ENCODE measurements at regions not wholly inside any gene's neighbourhood (a gene's known extent, or its start where the extent isn't known, plus 50 kb on each side); places are given as distances from the start of the nearest gene placed in this dataset.

DNA sequence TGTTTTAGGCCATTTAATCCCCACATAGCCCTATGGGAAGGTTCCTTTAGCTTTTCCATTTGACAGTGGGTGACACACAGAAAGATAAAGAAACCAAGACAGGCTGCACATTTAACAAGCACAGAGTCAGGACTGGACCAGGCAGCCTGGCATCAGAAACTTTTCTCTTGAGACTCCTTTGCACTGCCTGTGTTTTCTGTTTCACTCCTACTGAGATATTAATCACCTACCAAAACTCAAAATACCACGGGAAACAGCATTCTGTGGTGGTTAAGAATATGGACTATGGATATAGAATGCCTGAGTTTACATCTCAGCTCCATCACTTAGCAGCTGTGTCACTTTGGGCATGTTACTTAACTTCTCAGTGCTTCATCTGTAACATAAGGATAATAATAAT, 73.3 kb downstream of the CTAGE1 start:
- no peak overlapping the region for H3K4me3 ChIP-seq
- ATAC-seq (ENCODE audit: insufficient read depth, low FRiP score) (no peak), DNase-seq (no peak)
- H3K4me1 ChIP-seq (ENCODE audit: control insufficient read depth in 5 of 5, insufficient read depth in 5 of 5, low read length in 5 of 5) = peaks cover 11 to 67% (median 16%) of the 10 kb centered on the region in 5 donors
- 71 to 84% methylated on average over 1 of the region's 1 CpG for WGBS, 2 donors
- no peaks in the 10 kb centered on the region for H3K36me3 ChIP-seq (ENCODE audit: control insufficient read depth in 4 of 4, insufficient read depth in 4 of 4, low read length in 4 of 4)
- peaks cover 0 to 1% (median 0%) of the 10 kb centered on the region in 4 donors for H3K9me3 ChIP-seq (ENCODE audit: control insufficient read depth in 4 of 4, insufficient read depth in 3 of 4, low read length in 3 of 4)
- no peak overlapping the region for H3K27ac ChIP-seq (ENCODE audit: low read depth in 1 of 2, low read length in 1 of 2)
- TF ChIP-seq, protein P1, sequence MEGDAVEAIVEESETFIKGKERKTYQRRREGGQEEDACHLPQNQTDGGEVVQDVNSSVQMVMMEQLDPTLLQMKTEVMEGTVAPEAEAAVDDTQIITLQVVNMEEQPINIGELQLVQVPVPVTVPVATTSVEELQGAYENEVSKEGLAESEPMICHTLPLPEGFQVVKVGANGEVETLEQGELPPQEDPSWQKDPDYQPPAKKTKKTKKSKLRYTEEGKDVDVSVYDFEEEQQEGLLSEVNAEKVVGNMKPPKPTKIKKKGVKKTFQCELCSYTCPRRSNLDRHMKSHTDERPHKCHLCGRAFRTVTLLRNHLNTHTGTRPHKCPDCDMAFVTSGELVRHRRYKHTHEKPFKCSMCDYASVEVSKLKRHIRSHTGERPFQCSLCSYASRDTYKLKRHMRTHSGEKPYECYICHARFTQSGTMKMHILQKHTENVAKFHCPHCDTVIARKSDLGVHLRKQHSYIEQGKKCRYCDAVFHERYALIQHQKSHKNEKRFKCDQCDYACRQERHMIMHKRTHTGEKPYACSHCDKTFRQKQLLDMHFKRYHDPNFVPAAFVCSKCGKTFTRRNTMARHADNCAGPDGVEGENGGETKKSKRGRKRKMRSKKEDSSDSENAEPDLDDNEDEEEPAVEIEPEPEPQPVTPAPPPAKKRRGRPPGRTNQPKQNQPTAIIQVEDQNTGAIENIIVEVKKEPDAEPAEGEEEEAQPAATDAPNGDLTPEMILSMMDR (IDR thresholded peaks at IDR 0.05; ENCODE audit: control extremely low read depth, extremely low read depth) = no peak
- no peak overlapping the region for H3K9ac ChIP-seq (ENCODE audit: insufficient read depth in 1 of 2, low read length in 2 of 2)
- H3K27me3 ChIP-seq (ENCODE audit: control insufficient read depth in 3 of 3, insufficient read depth in 3 of 3, low read length in 2 of 3) = peaks cover 0 to 7% (median 0%) of the 10 kb centered on the region in 3 donors

DNA sequence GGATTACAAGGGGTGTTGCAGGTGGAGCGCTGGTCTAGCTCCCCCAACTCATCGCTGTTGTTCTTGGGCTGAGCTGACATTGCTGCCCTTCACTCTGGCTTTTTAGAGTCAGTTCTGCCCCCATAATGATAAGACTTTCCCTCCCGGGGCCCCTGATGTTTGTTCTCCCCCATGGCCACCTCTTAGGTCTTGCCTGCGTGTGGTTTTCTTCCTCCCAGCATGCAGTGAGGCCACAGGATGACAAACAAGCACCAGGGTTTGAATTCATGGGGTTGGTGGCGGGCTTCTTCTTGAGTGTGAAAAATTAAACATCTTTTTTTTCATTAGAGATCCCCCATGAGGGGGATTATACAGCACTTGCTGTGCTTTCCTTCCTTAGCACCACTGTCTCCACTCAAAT, 74.1 kb downstream of the CTAGE1 start:
- Histone ChIP-seq H3K27me3 (ENCODE audit: control insufficient read depth in 3 of 3, insufficient read depth in 3 of 3, low read length in 2 of 3) (no peaks in the 10 kb centered on the region), H3K36me3 (ENCODE audit: control insufficient read depth in 4 of 4, insufficient read depth in 4 of 4, low read length in 4 of 4) (no peaks in the 10 kb centered on the region), H3K27ac (ENCODE audit: low read depth in 1 of 2, low read length in 1 of 2) (peak overlapping the region in 1 of 2 donors; percentile 25), H3K9me3 (ENCODE audit: control insufficient read depth in 4 of 4, insufficient read depth in 3 of 4, low read length in 3 of 4) (peaks cover 0 to 1% (median 0%) of the 10 kb centered on the region in 4 donors), H3K4me3 (no peak overlapping the region), H3K4me1 (ENCODE audit: control insufficient read depth in 5 of 5, insufficient read depth in 5 of 5, low read length in 5 of 5) (peaks cover 11 to 60% (median 13%) of the 10 kb centered on the region in 5 donors), H3K9ac (ENCODE audit: insufficient read depth in 1 of 2, low read length in 2 of 2) (no peak overlapping the region)
- ATAC-seq (ENCODE audit: insufficient read depth, low FRiP score) (no peak), DNase-seq (no peak)
- TF ChIP-seq, protein P1 (IDR thresholded peaks at IDR 0.05; ENCODE audit: control extremely low read depth, extremely low read depth) = no peak
- 86 to 90% methylated on average over 5 of the region's 5 CpGs for WGBS, 2 donors

DNA sequence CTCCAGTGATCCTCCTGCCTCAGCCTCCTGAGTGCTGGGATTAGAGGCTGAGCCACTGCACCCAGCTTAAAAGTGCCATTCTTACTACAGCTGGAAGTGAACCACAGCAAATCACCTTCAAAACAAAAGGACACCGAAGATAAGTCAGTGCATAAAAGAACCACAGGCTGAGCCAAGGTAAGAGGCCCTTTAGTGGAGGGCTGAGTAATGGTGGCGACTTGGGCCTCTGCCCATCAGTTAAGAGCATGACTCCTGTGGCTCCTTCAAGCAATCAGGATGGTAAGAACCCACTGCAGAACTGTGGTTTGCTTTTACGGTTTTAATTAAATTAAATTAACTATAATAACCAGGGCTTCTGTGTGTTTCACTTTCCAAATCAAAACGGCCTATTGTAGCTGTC, 75.1 kb downstream of the CTAGE1 start:
- Histone ChIP-seq H3K4me3 (no peak overlapping the region), H3K27ac (ENCODE audit: low read depth in 1 of 2, low read length in 1 of 2) (peak overlapping the region; percentile 41 to 56), H3K36me3 (ENCODE audit: control insufficient read depth in 4 of 4, insufficient read depth in 4 of 4, low read length in 4 of 4) (no peaks in the 10 kb centered on the region), H3K27me3 (ENCODE audit: control insufficient read depth in 3 of 3, insufficient read depth in 3 of 3, low read length in 2 of 3) (no peaks in the 10 kb centered on the region), H3K9me3 (ENCODE audit: control insufficient read depth in 4 of 4, insufficient read depth in 3 of 4, low read length in 3 of 4) (peaks cover 0 to 1% (median 0%) of the 10 kb centered on the region in 4 donors), H3K4me1 (ENCODE audit: control insufficient read depth in 5 of 5, insufficient read depth in 5 of 5, low read length in 5 of 5) (peaks cover 11 to 62% (median 13%) of the 10 kb centered on the region in 5 donors), H3K9ac (ENCODE audit: insufficient read depth in 1 of 2, low read length in 2 of 2) (no peak overlapping the region)
- TF ChIP-seq, protein P1 (IDR thresholded peaks at IDR 0.05; ENCODE audit: control extremely low read depth, extremely low read depth) = no peak
- ATAC-seq (ENCODE audit: insufficient read depth, low FRiP score) (no peak), DNase-seq (peak in 2 of 3 donors; percentile 50 to 67)
- WGBS, 2 donors = 27 to 38% methylated on average over 4 of the region's 4 CpGs

DNA sequence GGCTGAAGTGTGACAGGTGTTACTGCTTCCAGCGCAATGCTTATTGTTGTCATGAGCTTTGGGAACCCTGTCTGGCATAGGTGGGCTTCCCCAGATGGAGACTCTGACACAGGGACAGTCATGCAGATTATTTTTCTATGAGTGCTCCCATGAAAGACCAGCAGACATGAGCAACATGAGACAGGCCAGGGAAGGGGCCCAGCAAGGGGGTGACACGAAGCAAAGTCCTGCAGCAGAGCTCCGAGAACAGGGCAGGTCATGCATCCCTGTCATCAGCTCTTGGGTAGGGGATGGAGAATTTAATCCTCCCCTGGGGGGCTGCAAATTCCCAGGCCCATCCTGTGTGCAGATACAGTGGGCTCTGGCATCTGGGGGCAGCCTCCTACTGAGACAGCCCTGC, 77.4 kb downstream of the CTAGE1 start:
- no peak for ATAC-seq (ENCODE audit: insufficient read depth, low FRiP score)
- Histone ChIP-seq H3K4me1 (ENCODE audit: control insufficient read depth in 5 of 5, insufficient read depth in 5 of 5, low read length in 5 of 5) (peaks cover 4 to 54% (median 12%) of the 10 kb centered on the region in 5 donors), H3K36me3 (ENCODE audit: control insufficient read depth in 4 of 4, insufficient read depth in 4 of 4, low read length in 4 of 4) (no peaks in the 10 kb centered on the region), H3K27ac (ENCODE audit: low read depth in 1 of 2, low read length in 1 of 2) (no peak overlapping the region), H3K4me3 (no peak overlapping the region), H3K27me3 (ENCODE audit: control insufficient read depth in 3 of 3, insufficient read depth in 3 of 3, low read length in 2 of 3) (no peaks in the 10 kb centered on the region), H3K9me3 (ENCODE audit: control insufficient read depth in 4 of 4, insufficient read depth in 3 of 4, low read length in 3 of 4) (peaks cover 0 to 1% (median 0%) of the 10 kb centered on the region in 4 donors), H3K9ac (ENCODE audit: insufficient read depth in 1 of 2, low read length in 2 of 2) (no peak overlapping the region)
- no peak for DNase-seq
- TF ChIP-seq, protein P1 (IDR thresholded peaks at IDR 0.05; ENCODE audit: control extremely low read depth, extremely low read depth) = no peak
- WGBS, 2 donors = 84 to 96% methylated on average over 3 of the region's 3 CpGs
